Neuronal stem cell (in vitro differentiated cells): ENCODE measurements at regions not wholly inside any gene's neighbourhood (a gene's known extent, or its start where the extent isn't known, plus 50 kb on each side); places are given as distances from the start of the nearest gene placed in this dataset.

Experiments used
- DNase-seq: peaks from one replicate; pipeline ENCODE4 v3.0.0-alpha.2; 2013; ENCODE audit warnings: low spot score
- H2AFZ ChIP-seq: one replicate; pipeline ENCODE4 v1.6.1; 2013; ENCODE audit warnings: mild to moderate bottlenecking, low read length, inconsistent platforms
- H2AK5ac ChIP-seq: 2 replicates; pipeline ENCODE4 v1.6.1; 2013; ENCODE audit warnings: low read depth, mild to moderate bottlenecking, inconsistent platforms, low read length, moderate library complexity, mixed read lengths
- H2BK120ac ChIP-seq: 2 replicates; pipeline ENCODE4 v1.6.1; 2013; ENCODE audit warnings: low read depth, mild to moderate bottlenecking, inconsistent platforms, low read length, moderate library complexity, mixed read lengths
- H2BK12ac ChIP-seq: one replicate; pipeline ENCODE4 v1.6.1; 2013; ENCODE audit warnings: low read length, inconsistent platforms
- H2BK15ac ChIP-seq: 2 replicates; pipeline ENCODE4 v1.6.1; 2013; ENCODE audit warnings: mild to moderate bottlenecking, low read length, inconsistent platforms, mixed read lengths
- H2BK5ac ChIP-seq: one replicate; pipeline ENCODE4 v1.6.1; 2013; ENCODE audit warnings: inconsistent platforms, mild to moderate bottlenecking, low read length, moderate library complexity
- H3K14ac ChIP-seq: one replicate; pipeline ENCODE4 v1.6.1; 2013; ENCODE audit warnings: low read length, inconsistent platforms
- H3K18ac ChIP-seq: 2 replicates; pipeline ENCODE4 v1.6.1; 2013; ENCODE audit warnings: low read length, inconsistent platforms
- H3K23ac ChIP-seq: 2 replicates; pipeline ENCODE4 v1.6.1; 2013; ENCODE audit warnings: low read depth, mild to moderate bottlenecking, mixed read lengths, low read length, inconsistent platforms; ENCODE audit not compliant: poor library complexity
- H3K27ac ChIP-seq: replicated peaks from 3 replicates; pipeline ENCODE4 v1.5.1; 2013; ENCODE audit warnings: low read length, inconsistent platforms
- H3K27me3 ChIP-seq, 3 experiments: 2 replicates each; pipeline ENCODE4 v1.6.1; 2013; ENCODE audit warnings: low read length in 3 of 3, mild to moderate bottlenecking in 2 of 3, inconsistent platforms in 1 of 3, low read depth in 1 of 3, mixed read lengths in 1 of 3, moderate library complexity in 1 of 3; ENCODE audit not compliant: control insufficient read depth in 3 of 3, insufficient read depth in 3 of 3
- H3K36me3 ChIP-seq, 2 donors: replicated peaks in 1 of 2; 2 replicates each; pipeline ENCODE4 v1.6.1; 2013; ENCODE audit warnings: low read length in 2 of 2; ENCODE audit not compliant: control insufficient read depth in 2 of 2, insufficient read depth in 2 of 2
- H3K4ac ChIP-seq: 2 replicates; pipeline ENCODE4 v1.6.1; 2013; ENCODE audit warnings: inconsistent platforms, mild to moderate bottlenecking, low read length, moderate library complexity
- H3K4me1 ChIP-seq, 2 donors: 1 replicate in 1 of 2; 2 replicates in 1 of 2; pipeline ENCODE4 v1.6.1; 2013; ENCODE audit warnings: low read length in 2 of 2, low read depth in 1 of 2; ENCODE audit not compliant: control insufficient read depth in 2 of 2, insufficient read depth in 1 of 2
- H3K4me2 ChIP-seq: one replicate; pipeline ENCODE4 v1.6.1; 2013; ENCODE audit warnings: mild to moderate bottlenecking, low read length, inconsistent platforms; ENCODE audit not compliant: insufficient read depth, poor library complexity, severe bottlenecking
- H3K4me3 ChIP-seq, 2 donors: 2 replicates each; pipeline ENCODE4 v1.5.1; 2013; ENCODE audit warnings: low read length in 2 of 2, mild to moderate bottlenecking in 2 of 2, inconsistent platforms in 1 of 2, moderate library complexity in 1 of 2
- H3K79me1 ChIP-seq: one replicate; pipeline ENCODE4 v1.6.1; 2013; ENCODE audit warnings: low read depth, mild to moderate bottlenecking, inconsistent platforms, low read length, moderate library complexity
- H3K9ac ChIP-seq: one replicate; pipeline ENCODE4 v1.6.1; 2013; ENCODE audit warnings: mild to moderate bottlenecking, low read depth, low read length, inconsistent platforms; ENCODE audit not compliant: poor library complexity
- H3K9me3 ChIP-seq, 2 donors: replicated peaks in 1 of 2; 2 replicates each; pipeline versions ENCODE3 to v1.6.1; 2013; ENCODE audit warnings: low read length in 2 of 2, mild to moderate bottlenecking in 2 of 2, inconsistent platforms in 1 of 2, low read depth in 1 of 2, mixed read lengths in 1 of 2, moderate library complexity in 1 of 2; ENCODE audit not compliant: control insufficient read depth in 2 of 2, insufficient read depth in 1 of 2
- H4K8ac ChIP-seq: one replicate; pipeline ENCODE4 v1.6.1; 2013; ENCODE audit warnings: low read depth, mild to moderate bottlenecking, inconsistent platforms, low read length, moderate library complexity
- H4K91ac ChIP-seq: one replicate; pipeline ENCODE4 v1.6.1; 2013; ENCODE audit warnings: low read length, low read depth, mild to moderate bottlenecking, inconsistent platforms; ENCODE audit not compliant: poor library complexity
- WGBS, 2 donors: extraction: QIAGEN DNeasy Blood & Tissue Kit; methylation state at CpG; one replicate each; pipeline ENCODE4 v1.1.7; 2013; ENCODE audit warnings: missing lambda C conversion rate in 2 of 2, mixed read lengths in 1 of 2; ENCODE audit not compliant: insufficient read length in 2 of 2, insufficient replicate concordance in 1 of 2; ENCODE audit errors: extremely low coverage in 2 of 2; 5-methylcytosine and 5-hydroxymethylcytosine counted together

GRCh38 chr13:22223411-22223810, 552.5 kb downstream of the FGF9 start:
- H3K18ac ChIP-seq, result no peak overlapping the region
- no peak overlapping the region for H3K27ac ChIP-seq
- no peak overlapping the region for H2BK5ac ChIP-seq
- peaks cover 0 to 12% of the 10 kb centered on the region in 2 donors for H3K4me1 ChIP-seq
- H3K79me1 ChIP-seq, result no peaks in the 10 kb centered on the region
- H3K36me3 ChIP-seq, result no peaks in the 10 kb centered on the region
- H4K91ac ChIP-seq, result no peak overlapping the region
- H3K27me3 ChIP-seq, result peaks cover 0 to 9% (median 0%) of the 10 kb centered on the region in 3 experiments
- no peak overlapping the region for H3K4me3 ChIP-seq
- no CpG with 5 or more reads among the region's 8 CpGs for WGBS, 2 donors
- no peak overlapping the region for H3K9ac ChIP-seq
- no peak overlapping the region for H2BK15ac ChIP-seq
- H2BK120ac ChIP-seq, result no peak overlapping the region
- no peak overlapping the region for H2AK5ac ChIP-seq
- H3K4me2 ChIP-seq, result no peak overlapping the region
- no peak overlapping the region for H2BK12ac ChIP-seq
- no peak overlapping the region for H3K4ac ChIP-seq
- DNase-seq, result no peak
- no peak overlapping the region for H3K14ac ChIP-seq
- no peak overlapping the region for H3K23ac ChIP-seq
- H3K9me3 ChIP-seq, result no peaks in the 10 kb centered on the region
- no peak overlapping the region for H4K8ac ChIP-seq
- no peak overlapping the region for H2AFZ ChIP-seq

- H3K27me3 ChIP-seq, result peaks cover 0 to 4% (median 0%) of the 10 kb centered on the region in 3 experiments
- DNase-seq, result no peak
- WGBS, 2 donors, result no CpG with 5 or more reads among the region's 4 CpGs
These were observed 555.2 kb downstream of the FGF9 start for GRCh38 chr13:22226086-22226485.

GRCh38 chr13:22227895-22228294, 557.0 kb downstream of the FGF9 start:
- H3K36me3 ChIP-seq, result no peaks in the 10 kb centered on the region
- no peak overlapping the region for H4K91ac ChIP-seq
- H3K9me3 ChIP-seq, result no peaks in the 10 kb centered on the region
- no peak overlapping the region for H3K14ac ChIP-seq
- peaks cover 0 to 4% of the 10 kb centered on the region in 2 donors for H3K4me1 ChIP-seq
- no peak overlapping the region for H3K4ac ChIP-seq
- no peak for DNase-seq
- no peak overlapping the region for H2BK15ac ChIP-seq
- H2BK5ac ChIP-seq, result no peak overlapping the region
- H3K79me1 ChIP-seq, result no peaks in the 10 kb centered on the region
- WGBS, 2 donors, result no CpG with 5 or more reads among the region's 2 CpGs
- no peak overlapping the region for H3K18ac ChIP-seq
- H2AK5ac ChIP-seq, result no peak overlapping the region
- no peak overlapping the region for H2BK12ac ChIP-seq
- H3K27ac ChIP-seq, result no peak overlapping the region
- no peak overlapping the region for H2BK120ac ChIP-seq
- H3K4me3 ChIP-seq, result no peak overlapping the region
- H3K23ac ChIP-seq, result no peak overlapping the region
- H4K8ac ChIP-seq, result no peak overlapping the region
- no peak overlapping the region for H3K9ac ChIP-seq
- no peak overlapping the region for H2AFZ ChIP-seq
- no peak overlapping the region for H3K4me2 ChIP-seq
- H3K27me3 ChIP-seq, result peaks cover 0 to 2% (median 0%) of the 10 kb centered on the region in 3 experiments

More at GRCh38 chr13:22226086-22226485, 555.2 kb downstream of the FGF9 start:
- H3K14ac ChIP-seq, result no peak overlapping the region
- H2BK5ac ChIP-seq, result no peak overlapping the region
- no peak overlapping the region for H4K8ac ChIP-seq
- H4K91ac ChIP-seq, result no peak overlapping the region
- H3K18ac ChIP-seq, result no peak overlapping the region
- no peaks in the 10 kb centered on the region for H3K79me1 ChIP-seq
- no peak overlapping the region for H2BK15ac ChIP-seq
- H2BK12ac ChIP-seq, result no peak overlapping the region
- H3K4ac ChIP-seq, result no peak overlapping the region
- no peak overlapping the region for H3K27ac ChIP-seq
- H3K9ac ChIP-seq, result no peak overlapping the region
- H2AK5ac ChIP-seq, result no peak overlapping the region
- no peaks in the 10 kb centered on the region for H3K36me3 ChIP-seq
- H3K4me1 ChIP-seq, result peaks cover 0 to 2% of the 10 kb centered on the region in 2 donors
- H3K23ac ChIP-seq, result no peak overlapping the region
- H3K4me2 ChIP-seq, result no peak overlapping the region
- H3K9me3 ChIP-seq, result no peaks in the 10 kb centered on the region
- H2BK120ac ChIP-seq, result no peak overlapping the region
- no peak overlapping the region for H3K4me3 ChIP-seq
- H2AFZ ChIP-seq, result no peak overlapping the region

GRCh38 chr13:22229916-22230315, 559.0 kb downstream of the FGF9 start:
- Histone ChIP-seq H2AK5ac (no peak overlapping the region), H3K9me3 (no peaks in the 10 kb centered on the region), H3K18ac (no peak overlapping the region), H2BK5ac (no peak overlapping the region), H3K23ac (no peak overlapping the region), H3K4me3 (no peak overlapping the region), H3K14ac (no peak overlapping the region), H3K4ac (no peak overlapping the region), H2AFZ (no peak overlapping the region), H2BK15ac (no peak overlapping the region), H3K27ac (no peak overlapping the region), H3K4me1 (peaks cover 0 to 2% of the 10 kb centered on the region in 2 donors), H4K8ac (no peak overlapping the region), H3K9ac (no peak overlapping the region), H3K36me3 (no peaks in the 10 kb centered on the region), H4K91ac (no peak overlapping the region), H2BK120ac (no peak overlapping the region), H3K4me2 (no peak overlapping the region), H2BK12ac (no peak overlapping the region), H3K27me3 (peaks cover 0 to 2% (median 0%) of the 10 kb centered on the region in 3 experiments), H3K79me1 (no peaks in the 10 kb centered on the region)
- WGBS, 2 donors, result no CpG with 5 or more reads among the region's 5 CpGs
- DNase-seq, result no peak
